Liver (tissue), 8 donors: ENCODE measurements at regions not wholly inside any gene's neighbourhood (a gene's known extent, or its start where the extent isn't known, plus 50 kb on each side); places are given as distances from the start of the nearest gene placed in this dataset.

Source experiments
- DNase-seq: peaks from one replicate; pipeline ENCODE4 v3.0.0-alpha.2; 2017; ENCODE audit warnings: low spot score
- H3K27ac ChIP-seq, 2 donors: one replicate each; pipeline ENCODE4 v1.7.0; 2013; ENCODE audit warnings: inconsistent platforms in 2 of 2, low read length in 2 of 2, control low read depth in 1 of 2, low read depth in 1 of 2, mild to moderate bottlenecking in 1 of 2
- H3K27me3 ChIP-seq, 4 donors: one replicate each; pipeline versions ENCODE4 v1.6.1 to v1.7.0; 2013; ENCODE audit warnings: low read length in 3 of 4, inconsistent platforms in 1 of 4, mild to moderate bottlenecking in 1 of 4, moderate library complexity in 1 of 4; ENCODE audit not compliant: control insufficient read depth in 4 of 4, insufficient read depth in 4 of 4
- H3K36me3 ChIP-seq, 4 donors: one replicate each; pipeline versions ENCODE4 v1.6.1 to v1.7.0; 2013; ENCODE audit warnings: low read length in 3 of 4, mild to moderate bottlenecking in 3 of 4, low read depth in 1 of 4, moderate library complexity in 1 of 4; ENCODE audit not compliant: control insufficient read depth in 4 of 4, insufficient read depth in 3 of 4
- H3K4me1 ChIP-seq, 4 donors: one replicate each; pipeline versions ENCODE4 v1.6.1 to v1.7.0; 2013; ENCODE audit warnings: low read length in 3 of 4, mild to moderate bottlenecking in 3 of 4, moderate library complexity in 1 of 4; ENCODE audit not compliant: control insufficient read depth in 4 of 4, insufficient read depth in 4 of 4
- H3K4me3 ChIP-seq, 3 donors: one replicate each; pipeline versions ENCODE4 v1.6.1 to v1.7.0; 2013; ENCODE audit warnings: low read length in 3 of 3, control low read depth in 1 of 3, low read depth in 1 of 3, mild to moderate bottlenecking in 1 of 3
- H3K9ac ChIP-seq, 2 donors: one replicate each; pipeline ENCODE4 v1.7.0; 2013; ENCODE audit warnings: low read length in 2 of 2, mild to moderate bottlenecking in 2 of 2, moderate library complexity in 2 of 2, control low read depth in 1 of 2, low read depth in 1 of 2
- H3K9me3 ChIP-seq, 4 donors: one replicate each; pipeline versions ENCODE4 v1.6.1 to v1.7.0; 2013; ENCODE audit warnings: low read length in 3 of 4; ENCODE audit not compliant: control insufficient read depth in 4 of 4
- ATF3 ChIP-seq: IDR thresholded peaks from 2 replicates; pipeline ENCODE4 v1.6.1; 2016; ENCODE audit warnings: antibody characterized with exemption
- CTCF ChIP-seq: fragments of 150-350 bp; IDR thresholded peaks from 2 replicates; pipeline ENCODE4 v1.5.1; 2017; ENCODE audit warnings: improper control_type of control experiment, low read depth, low read length; ENCODE audit not compliant: missing input control
- FOXA1 ChIP-seq: IDR thresholded peaks from 2 replicates; pipeline ENCODE4 v1.6.1; 2016; ENCODE audit warnings: antibody characterized with exemption
- GABPA ChIP-seq, 2 donors: IDR thresholded peaks in 1 of 2; conservative IDR thresholded peaks in 1 of 2; 2 replicates each; pipeline ENCODE4 v1.6.1; 2016; ENCODE audit warnings: antibody characterized with exemption in 2 of 2, mild to moderate bottlenecking in 1 of 2, moderate library complexity in 1 of 2
- HNF4A ChIP-seq, 2 donors: conservative IDR thresholded peaks; 2 replicates each; pipeline ENCODE4 v1.6.1; 2016; ENCODE audit warnings: antibody characterized with exemption in 2 of 2, mild to moderate bottlenecking in 2 of 2
- HNF4G ChIP-seq: IDR thresholded peaks from 2 replicates; pipeline ENCODE4 v1.6.1; 2016; ENCODE audit warnings: antibody characterized with exemption
- JUND ChIP-seq, 2 donors: IDR thresholded peaks; 2 replicates each; pipeline ENCODE4 v1.6.1; 2016; ENCODE audit warnings: antibody characterized with exemption in 2 of 2
- MAX ChIP-seq: IDR thresholded peaks from 2 replicates; pipeline ENCODE4 v1.6.1; 2016; ENCODE audit warnings: antibody characterized with exemption
- NR2F2 ChIP-seq: IDR thresholded peaks from 2 replicates; pipeline ENCODE4 v1.6.1; 2016; ENCODE audit warnings: antibody characterized with exemption
- RAD21 ChIP-seq, 2 donors: IDR thresholded peaks; 2 replicates each; pipeline ENCODE4 v1.6.1; 2016; ENCODE audit warnings: antibody characterized with exemption in 2 of 2, mild to moderate bottlenecking in 2 of 2
- REST ChIP-seq: IDR thresholded peaks from 2 replicates; pipeline ENCODE4 v1.6.1; 2016; ENCODE audit warnings: antibody characterized with exemption, mild to moderate bottlenecking
- RXRA ChIP-seq, 2 donors: IDR thresholded peaks; 2 replicates each; pipeline ENCODE4 v1.6.1; 2017 to 2018; ENCODE audit warnings: antibody characterized with exemption in 2 of 2, mild to moderate bottlenecking in 1 of 2
- SP1 ChIP-seq: IDR thresholded peaks from 2 replicates; pipeline ENCODE4 v1.6.1; 2018; ENCODE audit warnings: antibody characterized with exemption, mild to moderate bottlenecking
- TAF1 ChIP-seq: conservative IDR thresholded peaks from 2 replicates; pipeline ENCODE4 v1.6.1; 2016; ENCODE audit warnings: antibody characterized with exemption, mild to moderate bottlenecking
- ZBTB33 ChIP-seq: IDR thresholded peaks from 2 replicates; pipeline ENCODE4 v1.6.1; 2016; ENCODE audit warnings: antibody characterized with exemption
- WGBS: extraction: QIAGEN DNeasy Blood & Tissue Kit; methylation state at CpG from one replicate; pipeline ENCODE4 v1.1.7; 2013; 5-methylcytosine and 5-hydroxymethylcytosine counted together
- donor health status: healthy.
- donor health status: healthy.
- donor health status: healthy.
- donor health status: healthy.
- donor health status: healthy.

GRCh38 chr12:105671720-105672119, 341.2 kb downstream of the C12orf75 start:
- Histone ChIP-seq H3K36me3 (no peaks in the 10 kb centered on the region), H3K9me3 (no peaks in the 10 kb centered on the region), H3K27me3 (no peaks in the 10 kb centered on the region), H3K4me3 (no peak overlapping the region), H3K27ac (no peak overlapping the region), H3K4me1 (no peaks in the 10 kb centered on the region), H3K9ac (no peak overlapping the region)
- DNase-seq, result no peak
- WGBS, result 82% methylated on average over 2 of the region's 2 CpGs
- no peak for TF ChIP-seq HNF4G

GRCh38 chr12:105672121-105672975, 341.9 kb downstream of the C12orf75 start:
- no peak overlapping the region for H3K27ac ChIP-seq

GRCh38 chr12:105674871-105675699, 344.6 kb downstream of the C12orf75 start:
- 69% methylated on average over 2 of the region's 2 CpGs for WGBS
- Histone ChIP-seq H3K9me3 (no peaks in the 10 kb centered on the region), H3K9ac (no peak overlapping the region), H3K4me3 (no peak overlapping the region), H3K27ac (no peak overlapping the region), H3K4me1 (no peaks in the 10 kb centered on the region), H3K36me3 (no peaks in the 10 kb centered on the region), H3K27me3 (no peaks in the 10 kb centered on the region)
- TF ChIP-seq NR2F2 (no peak), RAD21 (IDR thresholded peaks at IDR 0.05) (no peak), FOXA1 (no peak), HNF4A (conservative IDR thresholded peaks at IDR 0.05) (no peak), JUND (IDR thresholded peaks at IDR 0.05) (no peak), ZBTB33 (no peak), ATF3 (no peak), CTCF (no peak), SP1 (no peak), MAX (no peak), TAF1 (no peak), RXRA (IDR thresholded peaks at IDR 0.05) (no peak), HNF4G (no peak), REST (no peak), GABPA (IDR thresholded peaks at IDR 0.05 in 1 of 2, conservative IDR thresholded peaks at IDR 0.05 in 1 of 2) (no peak)
- DNase-seq, result no peak

More at GRCh38 chr12:105672121-105672975, 341.9 kb downstream of the C12orf75 start:
- no peaks in the 10 kb centered on the region for H3K27me3 ChIP-seq
- no peak overlapping the region for H3K4me3 ChIP-seq
- no peak for TF ChIP-seq MAX
- TF ChIP-seq RAD21 (IDR thresholded peaks at IDR 0.05), result peak; percentile 11 to 41
- TF ChIP-seq NR2F2, result peak; percentile 76
- TF ChIP-seq SP1, result peak; percentile 16
- H3K36me3 ChIP-seq, result no peaks in the 10 kb centered on the region
- WGBS, result 74% methylated on average over 9 of the region's 9 CpGs
- no peaks in the 10 kb centered on the region for H3K4me1 ChIP-seq
- no peak overlapping the region for H3K9ac ChIP-seq
- no peak for DNase-seq
- no peaks in the 10 kb centered on the region for H3K9me3 ChIP-seq
